IMR-90 (cell line): ENCODE measurements at regions not wholly inside any gene's neighbourhood (a gene's known extent, or its start where the extent isn't known, plus 50 kb on each side); places are given as distances from the start of the nearest gene placed in this dataset.

Experiments used
- ATAC-seq: fragments of 200-7000 bp; cut with Tn5 transposase; 2 replicates; pipeline ENCODE4 v1.9.1; 2020; ENCODE audit warnings: low read depth, mild to moderate bottlenecking, moderate library complexity
- BruUV-seq: library from RNA; stranded (reverse); fragments of 400-500 nt; replicated peaks from 2 replicates; lab custom pipeline; 2021; lab: Mats Ljungman, UMichigan
- CTCF ChIA-PET: fragments of 300-600 bp; formaldehyde crosslinking; extraction: SDS; loops from one replicate; lab custom pipeline; 2021; ENCODE audit warnings: antibody characterized with exemption; lab: Yijun Ruan, JAX
- POLR2A ChIA-PET: fragments of 300-600 bp; sonication (Branson Sonifier 250); formaldehyde crosslinking; loops from one replicate; lab custom pipeline; 2022; ENCODE audit warnings: antibody characterized with exemption; ENCODE audit not compliant: unreplicated experiment; lab: Charles Lee
- DNase-seq: peaks from one replicate; pipeline ENCODE4 v3.0.0; 2013
- H2AFZ ChIP-seq: replicated peaks from 2 replicates; pipeline ENCODE3; 2013; ENCODE audit warnings: low read length, mild to moderate bottlenecking; ENCODE audit not compliant: poor library complexity
- H2AK5ac ChIP-seq: 2 replicates; pipeline ENCODE4 v1.6.1; 2013; ENCODE audit warnings: low read depth, low read length, inconsistent platforms
- H2AK9ac ChIP-seq: replicated peaks from 2 replicates; pipeline ENCODE3; 2013; ENCODE audit warnings: mild to moderate bottlenecking, low read depth, low read length, moderate library complexity; ENCODE audit not compliant: poor library complexity
- H2BK120ac ChIP-seq: 2 replicates; pipeline ENCODE4 v1.6.1; 2013; ENCODE audit warnings: low read depth, low read length, inconsistent platforms
- H2BK15ac ChIP-seq: 3 replicates; pipeline ENCODE4 v1.6.1; 2013; ENCODE audit warnings: low read depth, low read length, inconsistent platforms
- H2BK20ac ChIP-seq: 2 replicates; pipeline ENCODE4 v1.6.1; 2013; ENCODE audit warnings: low read depth, mild to moderate bottlenecking, inconsistent platforms, low read length, moderate library complexity
- H2BK5ac ChIP-seq: 2 replicates; pipeline ENCODE4 v1.6.1; 2013; ENCODE audit warnings: mild to moderate bottlenecking, low read depth, low read length, inconsistent platforms; ENCODE audit not compliant: poor library complexity, severe bottlenecking
- H3K14ac ChIP-seq: replicated peaks from 2 replicates; pipeline ENCODE4 v1.6.1; 2013; ENCODE audit warnings: low read depth, low read length, inconsistent platforms
- H3K18ac ChIP-seq: 2 replicates; pipeline ENCODE4 v1.6.1; 2013; ENCODE audit warnings: low read depth, low read length, control low read depth
- H3K23ac ChIP-seq: 2 replicates; pipeline ENCODE4 v1.6.1; 2013; ENCODE audit warnings: low read depth, low read length, inconsistent platforms
- H3K27ac ChIP-seq: 2 replicates; pipeline ENCODE4 v1.5.1; 2013; ENCODE audit warnings: mild to moderate bottlenecking, control low read depth, low read length; ENCODE audit not compliant: insufficient read depth
- H3K27me3 ChIP-seq: 2 replicates; pipeline ENCODE4 v1.6.1; 2013; ENCODE audit warnings: low read length; ENCODE audit not compliant: control insufficient read depth, insufficient read depth
- H3K36me3 ChIP-seq: 2 replicates; pipeline ENCODE4 v1.6.1; 2013; ENCODE audit warnings: low read length, mixed read lengths; ENCODE audit not compliant: control insufficient read depth, insufficient read depth
- H3K4ac ChIP-seq: 2 replicates; pipeline ENCODE4 v1.6.1; 2013; ENCODE audit warnings: low read depth, low read length, inconsistent platforms
- H3K4me1 ChIP-seq: 2 replicates; pipeline ENCODE4 v1.6.1; 2013; ENCODE audit warnings: low read length, mixed read lengths; ENCODE audit not compliant: control insufficient read depth, insufficient read depth
- H3K4me2 ChIP-seq: 2 replicates; pipeline ENCODE4 v1.6.1; 2013; ENCODE audit warnings: low read depth, mild to moderate bottlenecking, control low read depth, low read length, moderate library complexity
- H3K4me3 ChIP-seq: 2 replicates; pipeline ENCODE4 v1.5.1; 2013; ENCODE audit warnings: low read depth, mild to moderate bottlenecking, control low read depth, low read length, moderate library complexity; ENCODE audit not compliant: insufficient read depth
- H3K56ac ChIP-seq: 2 replicates; pipeline ENCODE4 v1.6.1; 2013; ENCODE audit warnings: low read length, inconsistent platforms; ENCODE audit not compliant: insufficient read depth; ENCODE audit errors: extremely low read depth
- H3K79me1 ChIP-seq, 2 experiments: 2 replicates each; pipeline ENCODE4 v1.6.1; 2013; ENCODE audit warnings: low read length in 2 of 2, inconsistent platforms in 1 of 2, low read depth in 1 of 2
- H3K9ac ChIP-seq: 2 replicates; pipeline ENCODE4 v1.6.1; 2013; ENCODE audit warnings: low read depth, low read length, control low read depth
- H3K9me1 ChIP-seq: 2 replicates; pipeline ENCODE4 v1.6.1; 2013; ENCODE audit warnings: low read length, inconsistent platforms; ENCODE audit not compliant: insufficient read depth
- H3K9me3 ChIP-seq: 2 replicates; pipeline ENCODE4 v1.6.1; 2013; ENCODE audit warnings: low read length; ENCODE audit not compliant: control insufficient read depth, insufficient read depth
- H4K20me1 ChIP-seq: 2 replicates; pipeline ENCODE4 v1.6.1; 2013; ENCODE audit warnings: low read length, inconsistent platforms; ENCODE audit not compliant: insufficient read depth
- H4K5ac ChIP-seq: 2 replicates; pipeline ENCODE4 v1.6.1; 2013; ENCODE audit warnings: mild to moderate bottlenecking, low read depth, low read length, control low read depth
- H4K8ac ChIP-seq, 2 experiments: 2 replicates each; pipeline ENCODE4 v1.6.1; 2013; ENCODE audit warnings: low read depth in 2 of 2, low read length in 2 of 2, control low read depth in 1 of 2, inconsistent platforms in 1 of 2
- H4K91ac ChIP-seq: 2 replicates; pipeline ENCODE4 v1.6.1; 2013; ENCODE audit warnings: low read depth, low read length, inconsistent platforms; ENCODE audit not compliant: insufficient read depth
- CHD1 ChIP-seq: IDR thresholded peaks from 2 replicates; pipeline ENCODE4 v1.6.1; 2012; ENCODE audit warnings: low read depth, low read length, improper control_type of control experiment
- FOS ChIP-seq: fragments of 150-350 bp; IDR thresholded peaks from 2 replicates; pipeline ENCODE4 v1.6.1; 2016; ENCODE audit warnings: low read depth, low read length
- MAZ ChIP-seq: IDR thresholded peaks from 2 replicates; pipeline ENCODE4 v1.6.1; 2012; ENCODE audit warnings: low read depth, mild to moderate bottlenecking, low read length, improper control_type of control experiment, moderate library complexity, borderline replicate concordance
- MXI1 ChIP-seq: IDR thresholded peaks from 2 replicates; pipeline ENCODE4 v1.6.1; 2012; ENCODE audit warnings: low read depth, mild to moderate bottlenecking, low read length, moderate library complexity, borderline replicate concordance
- POLR2A ChIP-seq: IDR thresholded peaks from 2 replicates; pipeline ENCODE4 v1.6.1; 2012; ENCODE audit warnings: mild to moderate bottlenecking, low read depth, low read length
- RAD21 ChIP-seq: IDR thresholded peaks from 2 replicates; pipeline ENCODE4 v1.6.1; 2012; ENCODE audit warnings: low read length, improper control_type of control experiment
- RFX5 ChIP-seq: IDR thresholded peaks from 2 replicates; pipeline ENCODE4 v1.8.0; 2012; ENCODE audit warnings: low read depth, mild to moderate bottlenecking, low read length, moderate library complexity
- WGBS, 2 experiments: methylation state at CpG; one replicate each; pipeline versions ENCODE4 v1.1.5 to v1.1.7; 2013; ENCODE audit warnings: missing lambda C conversion rate in 2 of 2; ENCODE audit not compliant: insufficient read length in 1 of 2; ENCODE audit errors: extremely low coverage in 2 of 2; 5-methylcytosine and 5-hydroxymethylcytosine counted together
- dilution Hi-C: fragments of 300-500 bp; cut with HindIII; formaldehyde crosslinking; loops from one replicate; pipeline ENCODE4 v1.14.3; 2018; ENCODE audit warnings: low sequenced_read_pairs; ENCODE audit not compliant: unreplicated experiment
- in situ Hi-C: fragments of 300-500 bp; cut with MboI; formaldehyde crosslinking; loops from 3 replicates; pipeline ENCODE4 v1.14.3; 2019; ENCODE audit warnings: low sequenced_read_pairs, inconsistent platforms, mixed read lengths
- intact Hi-C: fragments of 100-400 bp; cut with micrococcal nuclease; formaldehyde crosslinking; loops from 2 replicates; pipeline ENCODE4 v1.10.0; 2022
- TF ChIP-seq, protein P1 (sequence below): fragments of 150-350 bp; IDR thresholded peaks from 2 replicates; pipeline ENCODE4 v1.6.1; 2017; ENCODE audit warnings: mild to moderate bottlenecking, antibody characterized with exemption, low read length, low read depth
- TF ChIP-seq, protein P2 (sequence below): fragments of 150-350 bp; IDR thresholded peaks from 2 replicates; pipeline ENCODE4 v1.6.1; 2016; ENCODE audit warnings: low read depth, mild to moderate bottlenecking, low read length, moderate library complexity, borderline replicate concordance

DNA sequence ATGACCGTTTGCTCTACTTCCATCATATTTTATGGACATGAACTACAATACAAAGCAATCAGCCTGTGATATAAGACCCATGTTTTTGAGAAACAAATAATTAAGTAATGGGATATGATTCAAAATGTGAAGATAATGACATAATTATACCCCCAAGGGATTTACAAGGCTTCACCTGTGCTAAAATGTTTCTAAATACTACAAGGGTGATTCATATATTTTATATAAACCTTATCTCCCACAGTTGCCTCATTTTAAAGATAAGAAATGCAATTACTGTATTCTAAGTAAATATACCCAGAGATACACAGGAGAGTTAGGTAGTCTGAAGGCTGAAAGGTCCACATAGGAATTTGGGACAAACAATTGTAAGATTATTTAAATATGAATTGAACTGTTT lies 662.0 kb upstream of the CHD1 start:
- no peak overlapping the region for H2AFZ ChIP-seq
- no peaks in the 10 kb centered on the region for H3K79me1 ChIP-seq
- no peak for ATAC-seq
- H3K23ac ChIP-seq: no peak overlapping the region
- H4K20me1 ChIP-seq: no peaks in the 10 kb centered on the region
- WGBS, 2 experiments: no CpG with 5 or more reads among the region's 1 CpG
- H2BK120ac ChIP-seq: no peak overlapping the region
- H2BK5ac ChIP-seq: no peak overlapping the region
- no peak overlapping the region for H2BK15ac ChIP-seq
- TF ChIP-seq, protein P1, sequence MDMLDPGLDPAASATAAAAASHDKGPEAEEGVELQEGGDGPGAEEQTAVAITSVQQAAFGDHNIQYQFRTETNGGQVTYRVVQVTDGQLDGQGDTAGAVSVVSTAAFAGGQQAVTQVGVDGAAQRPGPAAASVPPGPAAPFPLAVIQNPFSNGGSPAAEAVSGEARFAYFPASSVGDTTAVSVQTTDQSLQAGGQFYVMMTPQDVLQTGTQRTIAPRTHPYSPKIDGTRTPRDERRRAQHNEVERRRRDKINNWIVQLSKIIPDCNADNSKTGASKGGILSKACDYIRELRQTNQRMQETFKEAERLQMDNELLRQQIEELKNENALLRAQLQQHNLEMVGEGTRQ: no peak
- TF ChIP-seq POLR2A (no peak), RAD21 (no peak), RFX5 (no peak), CHD1 (no peak), MXI1 (no peak), FOS (no peak), MAZ (no peak)
- TF ChIP-seq, protein P2, sequence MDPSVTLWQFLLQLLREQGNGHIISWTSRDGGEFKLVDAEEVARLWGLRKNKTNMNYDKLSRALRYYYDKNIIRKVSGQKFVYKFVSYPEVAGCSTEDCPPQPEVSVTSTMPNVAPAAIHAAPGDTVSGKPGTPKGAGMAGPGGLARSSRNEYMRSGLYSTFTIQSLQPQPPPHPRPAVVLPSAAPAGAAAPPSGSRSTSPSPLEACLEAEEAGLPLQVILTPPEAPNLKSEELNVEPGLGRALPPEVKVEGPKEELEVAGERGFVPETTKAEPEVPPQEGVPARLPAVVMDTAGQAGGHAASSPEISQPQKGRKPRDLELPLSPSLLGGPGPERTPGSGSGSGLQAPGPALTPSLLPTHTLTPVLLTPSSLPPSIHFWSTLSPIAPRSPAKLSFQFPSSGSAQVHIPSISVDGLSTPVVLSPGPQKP: no peak
- intact Hi-C loops: no loop called here
- no peak overlapping the region for H2AK5ac ChIP-seq
- H4K5ac ChIP-seq: no peak overlapping the region
- ChIA-PET CTCF (no interaction called here), POLR2A (no interaction called here)
- H3K36me3 ChIP-seq: no peaks in the 10 kb centered on the region
- no peak overlapping the region for H3K4ac ChIP-seq
- no peak overlapping the region for H4K8ac ChIP-seq
- no peak overlapping the region for H3K18ac ChIP-seq
- no peak overlapping the region for H3K9ac ChIP-seq
- H3K27me3 ChIP-seq: no peaks in the 10 kb centered on the region
- no peak overlapping the region for H3K56ac ChIP-seq
- H3K9me1 ChIP-seq: no peaks in the 10 kb centered on the region
- H3K4me3 ChIP-seq: no peak overlapping the region
- no peak overlapping the region for H3K14ac ChIP-seq
- H2AK9ac ChIP-seq: no peak overlapping the region
- no peak overlapping the region for H4K91ac ChIP-seq
- H3K4me1 ChIP-seq: no peaks in the 10 kb centered on the region
- no peak overlapping the region for H3K27ac ChIP-seq
- no peak for DNase-seq
- H2BK20ac ChIP-seq: no peak overlapping the region
- in situ Hi-C loops: no loop called here
- peaks cover 2% of the 10 kb centered on the region; the same call in 1 of the 2 replicates for H3K9me3 ChIP-seq
- dilution Hi-C loops: no loop called here
- BruUV-seq: no TSS peak
- H3K4me2 ChIP-seq: no peak overlapping the region
